Uterus (tissue), 2 donors: ENCODE measurements at regions not wholly inside any gene's neighbourhood (a gene's known extent, or its start where the extent isn't known, plus 50 kb on each side); places are given as distances from the start of the nearest gene placed in this dataset.

Experiments used
- POLR2A ChIP-seq, 2 donors: fragments of 450-650 bp; IDR thresholded peaks; one replicate each; pipeline ENCODE4 v1.6.1; 2016; ENCODE audit warnings: antibody characterized with exemption in 2 of 2, mild to moderate bottlenecking in 1 of 2, moderate library complexity in 1 of 2
- TF ChIP-seq, protein P1 (sequence below), 4 experiments: fragments of 200-600 bp in 2 of 4; fragments of 450-650 bp in 2 of 4; sonication (generic) in 2 of 4; IDR thresholded peaks; one replicate each; pipeline ENCODE4 v1.5.1; 2016 to 2019; ENCODE audit warnings: antibody characterized with exemption in 4 of 4, mild to moderate bottlenecking in 2 of 4, moderate library complexity in 1 of 4

DNA sequence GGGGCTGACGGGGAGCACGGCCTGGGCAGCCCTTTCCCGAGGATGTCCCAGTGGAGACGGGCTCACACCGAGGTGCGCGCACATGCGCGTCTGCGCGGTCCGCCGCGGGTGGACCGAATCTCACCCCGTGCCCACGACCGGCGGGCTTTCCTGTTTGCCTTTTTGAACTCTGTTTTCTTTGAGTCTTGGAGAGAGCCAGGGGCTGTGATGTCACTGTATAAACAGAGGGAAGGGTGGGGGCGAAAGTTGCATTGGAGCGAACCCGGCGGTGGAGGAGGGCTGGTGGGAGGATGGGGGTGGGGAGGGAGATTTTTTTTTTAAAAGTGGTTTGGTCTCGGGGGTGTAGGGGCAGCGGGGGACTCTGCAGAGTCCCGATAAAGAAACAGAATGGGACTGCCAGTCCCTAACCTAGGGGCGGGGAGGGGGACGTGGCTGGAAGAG, 141.2 kb upstream of the CTAGE1 start:
- TF ChIP-seq, protein P1, sequence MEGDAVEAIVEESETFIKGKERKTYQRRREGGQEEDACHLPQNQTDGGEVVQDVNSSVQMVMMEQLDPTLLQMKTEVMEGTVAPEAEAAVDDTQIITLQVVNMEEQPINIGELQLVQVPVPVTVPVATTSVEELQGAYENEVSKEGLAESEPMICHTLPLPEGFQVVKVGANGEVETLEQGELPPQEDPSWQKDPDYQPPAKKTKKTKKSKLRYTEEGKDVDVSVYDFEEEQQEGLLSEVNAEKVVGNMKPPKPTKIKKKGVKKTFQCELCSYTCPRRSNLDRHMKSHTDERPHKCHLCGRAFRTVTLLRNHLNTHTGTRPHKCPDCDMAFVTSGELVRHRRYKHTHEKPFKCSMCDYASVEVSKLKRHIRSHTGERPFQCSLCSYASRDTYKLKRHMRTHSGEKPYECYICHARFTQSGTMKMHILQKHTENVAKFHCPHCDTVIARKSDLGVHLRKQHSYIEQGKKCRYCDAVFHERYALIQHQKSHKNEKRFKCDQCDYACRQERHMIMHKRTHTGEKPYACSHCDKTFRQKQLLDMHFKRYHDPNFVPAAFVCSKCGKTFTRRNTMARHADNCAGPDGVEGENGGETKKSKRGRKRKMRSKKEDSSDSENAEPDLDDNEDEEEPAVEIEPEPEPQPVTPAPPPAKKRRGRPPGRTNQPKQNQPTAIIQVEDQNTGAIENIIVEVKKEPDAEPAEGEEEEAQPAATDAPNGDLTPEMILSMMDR (IDR thresholded peaks at IDR 0.05), result no peak
- no peak for TF ChIP-seq POLR2A (IDR thresholded peaks at IDR 0.05)
